HG02588 (cell line): ENCODE measurements at regions not wholly inside any gene's neighbourhood (a gene's known extent, or its start where the extent isn't known, plus 50 kb on each side); places are given as distances from the start of the nearest gene placed in this dataset.
"Not testable (repeated sequence)": the region's sequence is repeated elsewhere in the genome, so short reads cannot be mapped to it uniquely, and the experiment has no call there.

Experiments
- ATAC-seq: cut with Tn5 transposase; IDR thresholded peaks from one replicate; pipeline ENCODE4 v1.9.1; 2021; ENCODE audit warnings: mild to moderate bottlenecking, moderate library complexity; ENCODE audit not compliant: unreplicated experiment

GRCh38 chr21:21996891-21997290 is 998.7 kb downstream of the NCAM2 start:
- ATAC-seq: no peak

DNA sequence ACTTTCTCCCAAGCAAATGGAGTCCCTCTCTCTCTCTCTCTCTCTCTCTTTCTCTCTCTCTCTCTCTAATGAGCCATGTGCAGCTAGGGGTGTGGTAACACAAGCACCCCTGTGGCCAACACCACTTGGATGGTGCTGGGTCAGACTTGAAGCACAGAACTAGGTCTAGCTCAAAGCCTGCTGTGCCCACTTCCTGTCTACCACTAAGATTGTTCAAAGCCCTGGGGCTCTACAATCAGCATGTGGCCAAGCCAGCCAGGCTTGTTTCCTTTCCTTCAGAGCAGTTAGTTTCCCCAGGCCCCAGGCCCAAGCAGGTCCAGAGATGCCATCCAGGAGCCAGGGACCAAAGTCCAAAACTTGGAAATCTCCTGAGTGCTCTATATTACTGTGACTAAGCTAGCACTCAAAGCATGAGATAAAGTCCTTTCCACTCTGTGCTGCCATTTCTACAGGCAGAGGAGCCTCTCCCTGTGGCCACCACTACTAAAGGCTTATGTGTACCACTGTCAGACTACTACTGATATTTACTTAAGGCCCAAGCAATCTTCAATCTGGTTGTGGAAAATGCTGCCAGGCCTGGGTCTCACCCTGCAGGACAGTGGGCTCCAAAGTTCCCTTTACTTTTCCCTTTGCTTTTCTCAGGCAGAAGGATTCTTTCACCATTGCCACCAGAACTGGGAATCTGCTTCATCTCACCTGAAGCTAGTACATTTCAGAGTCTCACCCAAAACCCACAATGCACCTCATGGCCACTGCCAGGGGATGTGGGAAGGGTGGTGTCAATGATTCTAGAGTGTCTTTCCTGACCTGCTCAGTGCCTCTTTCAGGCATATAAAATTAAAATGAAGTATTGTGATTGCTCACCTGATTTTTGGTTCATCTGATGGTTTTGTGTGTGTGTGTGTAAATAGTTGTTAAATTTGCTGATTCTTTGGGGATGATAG is 999.5 kb downstream of the NCAM2 start:
- no peak for ATAC-seq

DNA sequence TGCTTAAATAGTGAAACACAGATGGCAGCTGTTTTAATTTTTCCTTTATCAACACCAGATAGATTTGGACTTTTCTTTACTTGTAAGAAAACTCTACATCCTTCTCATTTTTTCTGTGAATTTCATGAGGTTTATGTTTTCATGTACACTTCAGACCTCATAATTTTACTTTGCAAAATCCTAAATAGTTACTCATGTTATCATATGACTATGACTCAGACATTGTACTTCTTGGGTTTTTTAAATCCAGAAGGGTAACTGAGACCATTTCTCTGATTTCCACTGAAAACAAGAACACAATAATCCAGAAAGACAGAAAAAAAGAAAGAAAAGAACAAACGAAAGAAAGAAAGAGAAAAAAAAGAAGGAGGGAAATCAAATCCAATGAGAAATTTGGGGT is 1021.6 kb downstream of the NCAM2 start:
- ATAC-seq: no peak

GRCh38 chr21:22020221-22020620 is 1022.0 kb downstream of the NCAM2 start:
- ATAC-seq: no peak

- not testable (repeated sequence) for ATAC-seq
Observed at GRCh38 chr21:22023896-22024295, 1025.7 kb downstream of the NCAM2 start.

DNA sequence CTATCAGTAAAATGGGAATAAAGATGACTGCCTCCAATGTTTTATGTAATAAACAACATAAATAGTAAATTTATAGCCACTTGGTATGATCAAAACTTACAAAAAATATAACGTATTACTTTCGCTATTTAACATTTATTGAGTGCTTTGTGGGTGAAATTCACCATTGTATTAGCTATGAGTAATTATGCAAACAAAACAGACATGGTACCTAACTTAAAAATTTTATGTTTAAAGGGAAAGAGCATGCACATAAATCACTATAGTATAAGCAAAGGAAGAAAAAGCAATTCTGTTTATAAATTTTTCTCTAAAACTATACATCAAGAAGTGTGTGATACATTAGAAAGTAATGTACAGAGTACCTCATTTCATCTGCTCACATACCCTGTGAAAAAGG is 1046.2 kb downstream of the NCAM2 start:
- no peak for ATAC-seq

GRCh38 chr21:22046576-22046975 is 1048.4 kb downstream of the NCAM2 start:
- ATAC-seq: no peak

- no peak for ATAC-seq
Observed at GRCh38 chr21:22056904-22057303, 1058.7 kb downstream of the NCAM2 start.

DNA sequence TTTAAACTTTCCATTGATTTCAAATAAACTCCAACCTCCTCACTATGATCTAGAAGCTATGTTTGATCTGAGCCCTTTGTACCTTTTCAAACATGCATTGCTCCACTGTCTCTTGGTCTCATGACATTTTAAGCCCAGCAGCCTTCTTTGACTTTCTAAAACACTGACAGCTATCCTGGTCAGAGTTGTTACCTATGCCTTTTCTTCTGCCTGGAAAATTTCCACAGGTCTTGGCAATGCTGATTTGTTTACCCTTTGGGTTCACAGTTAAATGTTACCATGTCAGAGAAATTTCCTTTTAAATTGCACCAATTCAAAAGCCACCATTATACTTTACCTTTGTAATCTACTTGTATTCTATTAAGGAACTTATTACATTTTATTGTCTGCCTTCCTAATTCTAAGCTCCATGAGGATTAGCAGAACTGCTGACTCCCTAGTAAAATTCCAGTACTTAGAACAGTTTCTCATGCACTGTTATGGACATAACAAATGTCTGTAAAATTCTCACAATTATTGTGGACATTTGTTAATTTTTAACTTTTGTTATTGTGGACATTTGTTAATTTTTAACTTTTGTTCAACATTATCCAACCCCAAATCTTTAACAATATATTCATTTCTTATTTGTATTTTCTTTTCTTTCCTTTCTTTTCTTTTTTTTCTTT is 1064.4 kb downstream of the NCAM2 start:
- ATAC-seq: no peak

GRCh38 chr21:22063140-22063539 is 1064.9 kb downstream of the NCAM2 start:
- ATAC-seq: no peak

- ATAC-seq: no peak
Observed at GRCh38 chr21:22076471-22076870, 1078.3 kb downstream of the NCAM2 start.

DNA sequence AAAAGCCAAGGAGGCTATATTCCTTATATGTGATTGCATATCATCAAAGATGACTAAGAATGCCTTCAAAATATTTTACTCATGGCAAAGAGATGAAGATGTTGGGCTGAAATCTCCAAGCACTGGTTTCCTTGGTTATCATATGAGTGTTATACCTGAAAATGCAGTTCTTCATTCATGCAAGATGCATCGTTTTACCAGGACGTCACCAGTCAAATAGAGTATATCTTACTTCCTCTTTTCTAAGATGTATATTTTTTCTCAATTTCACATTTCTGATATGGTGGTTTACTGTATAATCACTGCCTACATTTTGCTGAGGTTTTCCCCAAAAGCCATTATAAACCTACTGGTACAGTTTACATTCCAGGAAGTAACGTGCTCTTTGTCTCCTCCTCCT is 1085.7 kb downstream of the NCAM2 start:
- no peak for ATAC-seq

DNA sequence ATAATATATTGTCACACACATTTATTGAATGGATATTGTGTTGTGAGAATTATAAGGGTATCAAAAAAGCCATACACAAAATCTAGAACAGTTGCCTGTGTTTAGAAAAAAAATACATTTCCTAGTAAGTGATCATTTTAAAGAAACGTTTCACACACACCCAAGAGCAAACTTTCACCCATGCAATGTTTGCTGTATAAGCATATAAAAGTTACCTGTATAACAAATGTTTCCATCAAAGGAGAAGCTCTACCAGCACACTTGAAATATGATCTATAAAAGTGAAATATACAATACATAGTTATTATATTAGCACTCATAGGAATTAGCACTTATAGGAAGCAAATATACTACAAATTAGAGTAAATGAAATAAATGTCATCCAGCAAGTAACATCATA is 1098.1 kb downstream of the NCAM2 start:
- ATAC-seq: no peak

DNA sequence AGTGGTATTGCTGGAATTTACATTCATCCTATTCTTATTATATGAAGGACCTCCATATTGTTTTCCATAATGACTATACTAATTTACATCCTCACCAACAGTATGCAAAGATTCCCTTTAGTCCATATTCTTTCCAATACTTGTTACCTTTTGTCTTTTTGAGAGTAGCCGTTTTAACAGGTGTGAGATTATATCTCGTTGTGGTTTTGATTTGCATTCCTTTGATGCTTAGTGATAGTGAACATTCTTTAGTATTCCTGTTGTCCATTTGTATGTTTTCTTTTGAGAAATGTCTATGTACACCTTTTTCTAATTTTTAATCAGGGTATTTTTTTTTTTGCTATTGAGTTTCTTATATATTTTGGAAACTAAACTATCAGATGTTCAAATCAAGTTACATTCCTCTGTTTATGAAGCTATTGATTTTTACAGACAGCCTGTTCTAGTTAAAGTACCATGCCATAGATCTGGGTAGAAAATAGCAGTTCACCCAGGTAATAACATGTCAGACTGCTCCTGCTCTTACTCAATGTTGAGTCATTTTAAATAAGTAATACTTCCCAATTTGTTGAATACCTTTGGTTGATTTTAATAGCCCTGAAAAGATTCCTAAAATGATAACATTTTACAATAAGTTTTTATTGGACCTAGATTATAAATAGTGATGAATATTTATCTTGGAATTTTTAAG is 1108.7 kb downstream of the NCAM2 start:
- ATAC-seq: no peak

GRCh38 chr21:22115746-22116145 is 1117.5 kb downstream of the NCAM2 start:
- ATAC-seq: no peak

DNA sequence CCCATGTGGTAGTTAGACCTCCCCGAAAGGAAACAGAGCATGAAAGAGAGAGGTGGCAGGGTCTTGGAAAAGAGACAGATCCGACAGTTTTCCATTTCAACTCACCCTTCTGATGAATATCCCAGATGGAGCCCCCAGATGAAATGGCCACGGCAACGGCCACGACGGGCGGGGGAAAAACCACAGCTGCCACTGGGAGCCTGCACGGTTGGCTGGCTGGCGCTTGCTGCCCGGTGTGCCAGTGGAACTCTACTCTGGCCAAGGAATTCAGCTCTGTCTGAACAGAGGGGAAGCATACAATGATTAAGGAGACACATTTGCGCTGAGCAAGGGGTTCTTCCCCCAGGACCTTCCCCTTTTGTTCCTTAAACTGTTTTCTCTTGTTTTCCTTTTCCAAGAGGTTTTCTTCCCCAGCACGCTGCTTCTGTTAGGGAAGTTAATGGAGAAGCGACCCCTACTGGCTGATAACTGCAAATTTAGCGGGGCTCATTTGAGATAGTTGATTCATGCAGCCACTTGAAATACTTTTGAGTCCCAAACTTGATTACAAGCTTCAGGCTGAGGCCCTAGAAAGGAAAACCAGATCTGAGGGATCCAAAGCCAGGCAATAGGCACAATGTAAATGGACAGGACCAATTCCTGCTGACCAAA is 1122.5 kb downstream of the NCAM2 start:
- no peak for ATAC-seq

GRCh38 chr21:22125581-22125980 is 1127.4 kb downstream of the NCAM2 start:
- no peak for ATAC-seq

DNA sequence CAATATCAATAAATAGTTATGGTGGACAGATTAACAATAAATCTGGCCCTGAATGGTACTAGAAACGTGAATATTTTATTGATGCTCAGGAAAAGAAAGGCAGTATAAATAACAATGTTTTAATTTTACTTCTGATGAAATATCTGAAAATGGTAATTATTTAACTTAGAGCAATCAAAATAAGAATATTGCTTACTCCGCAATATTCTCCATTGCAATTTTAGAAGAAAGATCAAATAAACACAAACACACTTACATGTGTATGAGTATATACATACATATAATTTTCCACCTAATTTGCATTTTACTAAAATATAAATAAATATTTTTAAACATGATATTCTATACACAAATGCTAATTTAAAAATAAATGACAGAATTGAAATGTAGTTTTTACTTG is 1130.5 kb downstream of the NCAM2 start:
- no peak for ATAC-seq

- ATAC-seq: no peak
Observed at GRCh38 chr21:22132358-22133071, 1134.3 kb downstream of the NCAM2 start.

GRCh38 chr21:22136740-22137139 is 1138.5 kb downstream of the NCAM2 start:
- no peak for ATAC-seq
